ENCODE measurements at regions not wholly inside any gene's neighbourhood (a gene's known extent, or its start where the extent isn't known, plus 50 kb on each side); places are given as distances from the start of the nearest gene placed in this dataset.

DNA sequence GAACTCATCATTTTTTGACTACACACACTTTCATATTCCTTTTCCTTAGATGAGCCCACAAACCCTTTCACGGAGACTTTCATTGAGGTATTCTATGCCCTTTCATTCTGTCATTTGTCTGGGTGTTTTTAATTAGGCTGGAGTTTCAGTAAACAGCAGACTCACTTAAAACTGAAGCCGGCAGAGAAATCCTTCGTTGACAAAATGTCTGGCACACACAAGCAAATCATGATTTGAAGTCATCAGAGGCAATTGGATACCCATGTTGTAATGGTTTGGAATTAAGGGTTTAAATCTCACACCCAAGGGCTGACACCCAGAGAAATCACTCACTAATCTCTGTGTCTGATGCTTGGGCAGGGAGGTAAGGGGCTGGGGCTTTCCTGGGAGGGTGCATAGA is 127.1 kb downstream of the EHF start:
- H2BK120ac ChIP-seq (replicated peaks; ENCODE audit: low read depth, low read length) = no peak overlapping the region
- H2BK5ac ChIP-seq (ENCODE audit: low read depth, low read length) = no peak overlapping the region
- no peak overlapping the region for H3K9ac ChIP-seq (replicated peaks in 1 of 4; ENCODE audit: extremely low read depth in 1 of 4, low read depth in 3 of 4, low read length in 3 of 4)
- no peaks in the 10 kb centered on the region for H3K79me1 ChIP-seq (ENCODE audit: low read depth, low read length)
- H3K4me3 ChIP-seq (ENCODE audit: extremely low read depth in 1 of 4, insufficient read depth in 2 of 4, low read depth in 3 of 4, low read length in 4 of 4) = no peak overlapping the region
- H3K79me2 ChIP-seq (ENCODE audit: control insufficient read depth in 1 of 2, insufficient read depth in 2 of 2, low read length in 2 of 2) = no peaks in the 10 kb centered on the region
- ChIA-PET POLR2A (ENCODE audit: partially characterized antibody) (no interaction called here), CTCF (ENCODE audit: partially characterized antibody) (interaction anchor here (1.8 kb wide), 1 partner anchor 162 kb away, joined by 4 read pairs; no protein-coding TSS in a partner anchor)
- no peak overlapping the region for H3K4me2 ChIP-seq (ENCODE audit: insufficient read depth in 1 of 2, low read depth in 2 of 2, low read length in 2 of 2)
- 66% methylated on average over 3 of the region's 3 CpGs; no CpG with 5 or more reads in 1 of the 2 experiments for WGBS, 2 experiments (ENCODE audit: extremely low coverage in 1 of 2, insufficient coverage in 1 of 2, insufficient read length in 1 of 2, insufficient replicate concordance in 2 of 2, low coverage in 1 of 2, low lambda C conversion rate in 2 of 2, missing lambda C conversion rate in 1 of 2)
- H3K23ac ChIP-seq (ENCODE audit: insufficient read length) = no peak overlapping the region
- H3K9me3 ChIP-seq (ENCODE audit: insufficient read depth in 2 of 2, low read depth in 1 of 2, low read length in 1 of 2) = no peaks in the 10 kb centered on the region
- H2BK20ac ChIP-seq (ENCODE audit: low read length) = no peak overlapping the region
- no peak overlapping the region for H4K5ac ChIP-seq (ENCODE audit: insufficient read length, low read depth, low read length)
- no peaks in the 10 kb centered on the region for H3K36me3 ChIP-seq (ENCODE audit: control insufficient read depth in 2 of 4, insufficient read depth in 4 of 4, low read length in 3 of 4)
- H4K91ac ChIP-seq (replicated peaks; ENCODE audit: insufficient read length, low read length) = no peak overlapping the region
- H2AFZ ChIP-seq (ENCODE audit: low read length) = no peak overlapping the region
- TF ChIP-seq EP300 (IDR thresholded peaks at IDR 0.05; ENCODE audit: borderline replicate concordance in 1 of 2, low read depth in 2 of 2, low read length in 2 of 2) (no peak), PHF8 (conservative IDR thresholded peaks at IDR 0.05; ENCODE audit: low read depth, low read length) (no peak), TAF1 (IDR thresholded peaks at IDR 0.05; ENCODE audit: low read depth, low read length) (no peak), JUN (IDR thresholded peaks at IDR 0.05; ENCODE audit: low read depth, low read length) (no peak), CHD1 (IDR thresholded peaks at IDR 0.05; ENCODE audit: low read depth, low read length) (no peak), BACH1 (IDR thresholded peaks at IDR 0.05; ENCODE audit: low read length) (no peak), TCF12 (IDR thresholded peaks at IDR 0.05; ENCODE audit: low read depth, low read length) (no peak), KDM4A (IDR thresholded peaks at IDR 0.05; ENCODE audit: low read depth, low read length, severe bottlenecking) (no peak)
- no peak overlapping the region for H3K4ac ChIP-seq (replicated peaks; ENCODE audit: insufficient read length, low read depth, low read length)
- H3K23me2 ChIP-seq (ENCODE audit: low read depth, low read length) = no peaks in the 10 kb centered on the region
- no peak overlapping the region for H3K14ac ChIP-seq (ENCODE audit: insufficient read length)
- no peak overlapping the region for H2BK15ac ChIP-seq (ENCODE audit: low read length)
- H4K8ac ChIP-seq (ENCODE audit: extremely low read depth, insufficient read depth, low read length) = no peak overlapping the region
- H2BK12ac ChIP-seq (ENCODE audit: low read depth, low read length) = no peak overlapping the region
- FAIRE-seq = no peak
- no peak overlapping the region for H3K56ac ChIP-seq (replicated peaks; ENCODE audit: insufficient read length, low read depth, low read length)
- no peaks in the 10 kb centered on the region for H3K27me3 ChIP-seq (replicated peaks in 1 of 4; ENCODE audit: control insufficient read depth in 3 of 4, extremely low read depth in 1 of 4, insufficient read depth in 3 of 4, low read length in 3 of 4)
- H3K18ac ChIP-seq (ENCODE audit: extremely low read depth, low read length) = no peak overlapping the region
- H4K20me1 ChIP-seq (replicated peaks in 1 of 2; ENCODE audit: control insufficient read depth in 1 of 2, insufficient read depth in 2 of 2, low read length in 2 of 2) = peaks cover 0 to 3% of the 10 kb centered on the region in 2 experiments
- H3K4me1 ChIP-seq (replicated peaks in 1 of 4; ENCODE audit: control insufficient read depth in 3 of 4, insufficient read depth in 4 of 4, low read length in 3 of 4) = no peaks in the 10 kb centered on the region
- H2AK5ac ChIP-seq (ENCODE audit: low read depth, low read length) = no peak overlapping the region
- DNase-seq (ENCODE audit: low read depth in 1 of 2, low spot score in 2 of 2) = no peak
- H3K27ac ChIP-seq (ENCODE audit: low read depth, low read length) = no peak overlapping the region

All from H1 (cell line).